ENCODE measurements at regions not wholly inside any gene's neighbourhood (a gene's known extent, or its start where the extent isn't known, plus 50 kb on each side); places are given as distances from the start of the nearest gene placed in this dataset.

GRCh38 chr1:200496937-200497336, 87.1 kb upstream of the ZNF281 start:
- Histone ChIP-seq H3K9me3 (no peaks in the 10 kb centered on the region), H3K36me3 (no peaks in the 10 kb centered on the region), H3K4me1 (no peaks in the 10 kb centered on the region), H3K27me3 (peaks cover 0 to 10% (median 0%) of the 10 kb centered on the region in 4 donors), H3K4me3 (no peak overlapping the region), H3K27ac (no peak overlapping the region)
- TF ChIP-seq CTCF (IDR thresholded peaks at IDR 0.05) (no peak), POLR2A (IDR thresholded peaks at IDR 0.05) (no peak)
- no peak for DNase-seq
- intact Hi-C loops (cut with DNase I): no loop called here
- 82 to 100% methylated on average over 1 to 2 of the region's 2 CpGs for WGBS, 2 donors

GRCh38 chr1:200495901-200496300, 86.1 kb upstream of the ZNF281 start:
- no peaks in the 10 kb centered on the region for H3K4me1 ChIP-seq
- no peak overlapping the region for H3K4me3 ChIP-seq
- no peaks in the 10 kb centered on the region for H3K36me3 ChIP-seq
- H3K9me3 ChIP-seq: no peaks in the 10 kb centered on the region
- WGBS, 2 donors: 100% methylated on average over 1 of the region's 1 CpG
- intact Hi-C loops (cut with DNase I): no loop called here
- DNase-seq: no peak
- H3K27me3 ChIP-seq: peaks cover 0 to 10% (median 0%) of the 10 kb centered on the region in 4 donors
- no peak for TF ChIP-seq CTCF (IDR thresholded peaks at IDR 0.05)
- no peak for TF ChIP-seq POLR2A (IDR thresholded peaks at IDR 0.05)
- H3K27ac ChIP-seq: no peak overlapping the region

- intact Hi-C loops (cut with DNase I): no loop called here
- TF ChIP-seq CTCF (IDR thresholded peaks at IDR 0.05) (no peak), POLR2A (IDR thresholded peaks at IDR 0.05) (no peak)
- peaks cover 0 to 18% (median 0%) of the 10 kb centered on the region in 4 donors for H3K27me3 ChIP-seq
- no peak overlapping the region for H3K4me3 ChIP-seq
- 66 to 76% methylated on average over 4 of the region's 4 CpGs for WGBS, 2 donors
- H3K9me3 ChIP-seq: no peaks in the 10 kb centered on the region
- H3K4me1 ChIP-seq: peaks cover 0 to 5% (median 0%) of the 10 kb centered on the region in 3 donors
- DNase-seq: no peak
- H3K27ac ChIP-seq: no peak overlapping the region
- no peaks in the 10 kb centered on the region for H3K36me3 ChIP-seq
Measured at GRCh38 chr1:200493344-200493743, 83.5 kb upstream of the ZNF281 start.

GRCh38 chr1:200491103-200491502, 81.3 kb upstream of the ZNF281 start:
- WGBS, 2 donors: 49 to 62% methylated on average over 2 of the region's 2 CpGs
- H3K4me3 ChIP-seq: no peak overlapping the region
- intact Hi-C loops (cut with DNase I): no loop called here
- H3K36me3 ChIP-seq: no peaks in the 10 kb centered on the region
- H3K27me3 ChIP-seq: peaks cover 0 to 27% (median 0%) of the 10 kb centered on the region in 4 donors
- no peak for DNase-seq
- no peak overlapping the region for H3K27ac ChIP-seq
- no peak for TF ChIP-seq POLR2A (IDR thresholded peaks at IDR 0.05)
- TF ChIP-seq CTCF (IDR thresholded peaks at IDR 0.05): no peak
- H3K4me1 ChIP-seq: peaks cover 0 to 7% (median 0%) of the 10 kb centered on the region in 3 donors
- no peaks in the 10 kb centered on the region for H3K9me3 ChIP-seq

- intact Hi-C loops (cut with DNase I): no loop called here
- 35 to 63% methylated on average over 1 of the region's 1 CpG for WGBS, 2 donors
- DNase-seq: no peak
- Histone ChIP-seq H3K4me3 (no peak overlapping the region), H3K27ac (no peak overlapping the region), H3K4me1 (peaks cover 0 to 7% (median 0%) of the 10 kb centered on the region in 3 donors), H3K36me3 (no peaks in the 10 kb centered on the region), H3K27me3 (peaks cover 0 to 29% (median 0%) of the 10 kb centered on the region in 4 donors), H3K9me3 (no peaks in the 10 kb centered on the region)
- no peak for TF ChIP-seq POLR2A (IDR thresholded peaks at IDR 0.05)
- TF ChIP-seq CTCF (IDR thresholded peaks at IDR 0.05): no peak
Measured at GRCh38 chr1:200490183-200490582, 80.3 kb upstream of the ZNF281 start.

All from esophagus squamous epithelium (tissue), 5 donors.